Germinal center (tissue), 1 donor: ENCODE measurements at regions not wholly inside any gene's neighbourhood (a gene's known extent, or its start where the extent isn't known, plus 50 kb on each side); places are given as distances from the start of the nearest gene placed in this dataset.

Experiments
- DNase-seq: peaks from one replicate; pipeline ENCODE4 v3.0.0; 2012; ENCODE audit warnings: mixed read lengths, low spot score

DNA sequence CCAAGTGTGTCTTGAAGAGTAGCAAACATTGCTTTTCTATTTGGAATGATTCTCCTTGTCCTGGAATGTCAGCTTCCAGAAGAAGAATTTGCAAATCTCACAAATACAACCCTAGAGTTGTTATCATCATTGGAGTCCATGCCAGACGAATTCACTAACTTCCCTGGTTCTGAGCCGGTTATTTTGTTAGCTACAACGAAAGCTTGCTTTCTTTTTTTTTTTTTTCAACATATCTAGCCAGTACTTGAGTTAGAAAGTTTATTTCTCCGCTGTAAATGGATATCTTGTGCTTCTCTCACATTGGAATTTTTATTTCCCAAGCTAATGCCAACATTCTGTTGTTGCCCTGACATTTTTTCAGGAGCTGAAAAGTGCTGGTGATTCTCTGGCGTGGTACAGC lies 138.1 kb upstream of the POM121L12 start:
- DNase-seq, result no peak

- DNase-seq, result no peak
Measured at GRCh38 chr7:52877240-52877639, 158.2 kb upstream of the POM121L12 start.

GRCh38 chr7:52876402-52876801 lies 159.0 kb upstream of the POM121L12 start:
- no peak for DNase-seq

DNA sequence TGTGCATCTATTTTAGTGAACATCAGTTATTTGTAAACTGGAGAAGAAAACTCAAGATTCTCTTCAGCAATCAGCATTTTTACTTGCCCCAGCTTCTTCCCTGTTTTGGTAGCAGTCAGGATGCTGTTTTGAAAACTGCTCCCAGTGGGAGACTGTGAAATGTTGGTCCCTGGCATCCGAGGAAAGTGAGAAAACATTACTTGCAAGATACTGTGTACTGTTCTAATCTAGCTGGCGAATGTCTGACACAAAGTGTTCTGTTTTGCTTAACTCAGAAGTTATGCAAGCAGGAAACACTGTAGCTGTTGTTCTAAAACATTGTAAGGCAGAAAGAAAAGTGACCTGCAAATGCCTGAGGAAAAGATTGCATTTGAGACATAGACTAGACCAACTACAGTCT lies 171.8 kb upstream of the POM121L12 start:
- no peak for DNase-seq

DNA sequence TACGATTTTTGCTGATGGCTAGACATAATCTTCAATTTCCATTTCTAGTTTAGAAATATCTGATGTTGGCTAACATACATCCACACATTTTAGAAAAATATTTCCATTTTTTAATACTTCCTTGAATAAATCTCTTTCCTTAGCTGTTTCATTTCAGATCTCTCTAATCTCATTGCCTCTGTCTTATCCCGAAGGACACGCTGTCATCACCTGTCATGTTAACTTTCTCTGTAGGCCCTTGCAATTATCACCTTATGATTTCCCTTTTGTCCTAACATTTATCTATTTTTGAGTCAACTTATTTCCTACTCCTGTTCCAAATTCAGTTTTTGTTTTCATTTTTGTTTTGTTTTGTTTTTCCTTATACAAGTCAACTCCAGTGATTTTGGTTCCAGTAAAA lies 173.1 kb upstream of the POM121L12 start:
- DNase-seq, result no peak

DNA sequence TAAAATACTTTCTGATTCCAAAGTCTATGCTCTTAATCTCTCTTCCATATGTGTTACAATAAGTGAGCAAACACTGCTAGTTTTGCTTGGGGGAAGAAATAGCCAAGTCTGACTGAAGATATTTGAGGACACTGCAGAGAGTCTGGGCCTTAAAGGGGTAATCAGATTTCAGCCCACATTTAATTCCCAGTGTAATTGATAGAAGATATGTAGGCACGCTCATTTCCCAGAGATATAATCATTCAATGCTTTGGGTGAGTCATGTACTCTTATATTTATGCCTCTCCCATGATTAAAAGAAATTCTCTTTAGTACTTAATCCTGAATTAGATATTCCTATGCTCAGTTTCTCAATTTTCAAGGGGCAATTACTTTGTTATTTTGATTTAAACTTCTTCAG lies 178.1 kb upstream of the POM121L12 start:
- DNase-seq, result no peak

- no peak for DNase-seq
Measured at GRCh38 chr7:52854681-52855080, 180.8 kb upstream of the POM121L12 start.

- no peak for DNase-seq
Measured at GRCh38 chr7:52851547-52851946, 183.9 kb upstream of the POM121L12 start.

- DNase-seq, result no peak
Measured at GRCh38 chr7:52843436-52843835, 192.0 kb upstream of the POM121L12 start.

GRCh38 chr7:52842202-52842900 lies 193.1 kb upstream of the POM121L12 start:
- no peak for DNase-seq

DNA sequence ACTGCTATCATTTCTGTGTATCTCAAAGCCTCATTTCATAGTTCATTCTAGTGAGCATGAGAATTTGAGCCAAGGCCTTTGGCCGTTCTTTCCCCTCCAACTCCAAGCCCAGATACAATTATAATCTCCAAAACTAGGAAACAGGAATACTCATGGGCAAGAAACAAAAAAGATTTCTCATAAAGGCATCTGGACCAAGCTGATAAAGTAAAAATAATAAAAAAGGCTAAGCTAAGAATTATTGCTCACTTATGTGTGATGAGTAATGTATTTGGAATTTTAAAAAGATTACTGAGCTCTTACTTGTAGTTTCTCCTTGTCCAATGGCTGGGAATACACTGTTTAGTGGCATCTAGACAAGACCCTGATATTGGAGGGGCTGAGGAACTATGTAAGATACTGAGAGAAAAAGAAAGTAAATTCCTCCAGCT lies 196.4 kb upstream of the POM121L12 start:
- DNase-seq, result no peak

- no peak for DNase-seq
Measured at GRCh38 chr7:52831321-52831720, 204.1 kb upstream of the POM121L12 start.

- DNase-seq, result no peak
Measured at GRCh38 chr7:52830801-52831200, 204.6 kb upstream of the POM121L12 start.

GRCh38 chr7:52826515-52827265 lies 208.7 kb upstream of the POM121L12 start:
- no peak for DNase-seq

DNA sequence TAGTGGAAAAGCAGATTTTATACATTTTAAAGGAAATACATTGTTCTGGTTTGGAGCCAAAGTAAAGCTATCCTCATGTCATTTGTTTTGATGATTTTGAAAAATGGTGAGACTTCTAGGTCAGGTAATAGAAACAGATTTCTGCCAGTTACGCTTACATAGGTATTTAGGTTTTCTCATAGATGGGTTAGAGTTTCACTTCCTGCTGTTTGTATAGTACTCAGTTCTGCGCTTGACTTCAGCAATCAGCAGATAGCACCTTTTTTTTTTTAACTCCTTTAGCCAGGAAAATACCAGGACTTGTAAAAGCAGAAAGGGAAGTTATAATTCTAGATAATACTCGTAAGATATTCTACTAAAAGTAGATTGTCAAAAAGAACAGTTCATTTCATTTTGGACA lies 209.8 kb upstream of the POM121L12 start:
- DNase-seq, result no peak

GRCh38 chr7:52811537-52811936 lies 223.9 kb upstream of the POM121L12 start:
- no peak for DNase-seq

DNA sequence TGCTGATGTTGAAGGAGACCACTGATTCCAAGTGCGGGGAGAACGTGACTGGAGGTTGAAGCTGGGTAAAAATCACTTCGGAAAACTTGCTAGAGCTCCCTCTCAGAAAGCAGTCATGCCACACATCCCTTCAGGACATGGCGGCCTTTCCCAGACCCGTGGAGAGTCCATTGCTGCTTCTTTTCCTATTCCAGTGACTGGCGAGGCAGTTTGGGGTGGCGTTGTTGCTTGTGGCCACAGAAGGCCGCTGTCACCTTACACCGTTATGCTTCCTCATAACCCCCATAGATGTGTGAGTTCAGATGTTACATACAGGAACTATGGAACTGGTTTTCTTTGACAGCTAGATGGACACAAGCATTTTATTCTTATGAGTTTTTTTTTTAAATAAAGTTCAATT lies 235.6 kb upstream of the POM121L12 start:
- DNase-seq, result no peak

DNA sequence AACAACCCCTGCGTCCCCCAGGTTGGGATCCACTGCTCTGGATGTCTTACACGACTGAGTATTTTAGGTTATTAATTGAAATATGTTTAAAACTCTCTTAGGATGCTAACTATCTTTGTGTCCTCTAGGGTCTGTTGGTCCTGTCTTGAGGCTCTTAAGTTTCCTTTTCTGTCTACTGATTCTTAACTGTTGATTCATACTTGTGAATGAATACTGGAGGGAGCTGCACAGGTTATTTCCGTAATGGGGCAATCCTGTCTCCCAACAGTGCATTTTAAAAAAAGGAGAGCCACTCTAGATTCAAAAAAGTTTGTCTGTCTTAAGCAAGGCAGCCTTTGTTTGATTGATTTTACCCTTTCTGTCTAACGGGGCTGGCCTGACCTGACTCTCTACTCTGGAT lies 237.6 kb upstream of the POM121L12 start:
- DNase-seq, result no peak

- DNase-seq, result no peak
Measured at GRCh38 chr7:52794621-52795020, 240.8 kb upstream of the POM121L12 start.

DNA sequence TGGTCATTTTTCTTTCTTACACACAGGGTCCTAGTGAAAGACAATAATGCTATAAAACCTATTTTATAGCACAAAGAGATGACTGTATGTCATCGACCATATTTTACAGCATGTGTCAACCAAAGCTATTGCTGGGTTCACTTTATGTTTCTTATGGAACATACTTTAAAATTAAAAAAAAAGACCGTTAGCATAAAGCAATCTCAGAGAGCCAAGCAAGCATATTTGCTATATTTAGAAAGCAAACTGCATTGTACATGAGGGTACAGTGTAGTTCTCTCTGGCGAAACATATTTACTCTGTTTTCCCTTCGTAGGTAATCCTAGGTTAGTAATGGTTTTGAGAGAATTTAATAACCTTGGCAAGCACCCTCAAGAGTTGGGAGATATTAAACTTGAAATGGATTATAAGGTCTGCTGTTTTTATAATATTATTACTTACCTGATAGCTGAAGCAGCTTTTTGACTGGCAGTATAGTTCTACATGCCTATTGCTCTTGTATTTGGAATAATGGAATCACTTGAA lies 244.2 kb upstream of the POM121L12 start:
- no peak for DNase-seq

DNA sequence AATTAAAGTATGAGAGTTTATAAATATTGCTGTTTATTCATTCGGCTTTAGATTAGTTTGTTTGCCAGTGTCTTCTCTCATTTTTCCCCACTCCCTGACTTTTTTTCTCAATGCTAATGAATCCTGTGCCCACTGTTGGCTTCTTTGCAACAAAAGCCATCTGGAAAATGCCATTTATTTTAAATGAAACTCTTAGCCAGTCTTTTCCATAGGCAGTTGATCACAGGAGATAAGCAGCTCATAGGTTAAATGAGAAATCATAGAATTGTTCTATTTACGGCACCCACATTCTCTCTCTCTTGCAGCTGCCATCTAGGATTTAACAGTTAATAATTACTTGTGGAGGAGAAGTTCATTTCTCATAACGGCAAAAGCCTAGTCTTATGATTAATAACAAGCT lies 249.3 kb upstream of the POM121L12 start:
- no peak for DNase-seq

DNA sequence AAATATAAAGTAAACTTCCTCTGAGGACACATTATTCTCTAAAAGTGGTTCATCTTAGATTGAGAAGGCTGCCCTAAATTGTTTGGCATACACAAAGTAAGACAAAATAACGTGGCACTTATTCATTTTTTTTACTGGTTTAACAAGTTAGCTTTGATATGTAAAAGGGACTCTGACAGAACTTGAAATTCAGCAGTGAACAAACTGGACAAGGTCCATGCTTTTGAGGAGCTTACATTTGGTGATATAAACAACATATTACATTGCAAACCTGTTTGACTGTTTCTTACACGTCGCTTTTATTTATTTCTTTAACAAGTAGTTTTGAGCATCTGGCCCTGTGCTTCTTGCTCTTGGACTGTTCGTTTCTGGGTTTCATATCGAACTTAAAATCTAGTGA lies 253.1 kb upstream of the POM121L12 start:
- no peak for DNase-seq

GRCh38 chr7:52781250-52781649 lies 254.2 kb upstream of the POM121L12 start:
- no peak for DNase-seq

GRCh38 chr7:52779004-52779403 lies 256.4 kb upstream of the POM121L12 start:
- no peak for DNase-seq
